Fibroblast of mammary gland (primary cell): ENCODE measurements at regions not wholly inside any gene's neighbourhood (a gene's known extent, or its start where the extent isn't known, plus 50 kb on each side); places are given as distances from the start of the nearest gene placed in this dataset.

Source experiments
- DNase-seq: peaks from one replicate; pipeline ENCODE4 v3.0.0-alpha.2; 2010; ENCODE audit warnings: low read depth
- H3K4me3 ChIP-seq: 2 replicates; pipeline ENCODE4 v1.5.1; 2011; ENCODE audit warnings: low read depth, mild to moderate bottlenecking, low read length, moderate library complexity; ENCODE audit not compliant: control insufficient read depth
- CTCF ChIP-seq: conservative IDR thresholded peaks from 2 replicates; pipeline ENCODE4 v1.5.1; 2011; ENCODE audit warnings: low read depth, low read length, inconsistent platforms; ENCODE audit not compliant: control insufficient read depth, insufficient read depth

- no peak for TF ChIP-seq CTCF
- DNase-seq: no peak
- no peak overlapping the region for H3K4me3 ChIP-seq
Observed at GRCh38 chr12:3995306-3995705, 122.1 kb upstream of the PARP11 start.

GRCh38 chr12:3994500-3994899, 121.3 kb upstream of the PARP11 start:
- no peak for TF ChIP-seq CTCF
- H3K4me3 ChIP-seq: no peak overlapping the region
- no peak for DNase-seq

- H3K4me3 ChIP-seq: no peak overlapping the region
- no peak for DNase-seq
- TF ChIP-seq CTCF: no peak
Observed at GRCh38 chr12:3992945-3993344, 119.7 kb upstream of the PARP11 start.

GRCh38 chr12:3991798-3992580, 118.8 kb upstream of the PARP11 start:
- H3K4me3 ChIP-seq: no peak overlapping the region
- no peak for DNase-seq
- no peak for TF ChIP-seq CTCF

- no peak overlapping the region for H3K4me3 ChIP-seq
- no peak for TF ChIP-seq CTCF
- no peak for DNase-seq
Observed at GRCh38 chr12:3990501-3991280, 117.5 kb upstream of the PARP11 start.

GRCh38 chr12:3989218-3989550, 116.0 kb upstream of the PARP11 start:
- DNase-seq: no peak
- no peak overlapping the region for H3K4me3 ChIP-seq
- no peak for TF ChIP-seq CTCF
